Medulla oblongata (tissue), 1 donor: ENCODE measurements at regions not wholly inside any gene's neighbourhood (a gene's known extent, or its start where the extent isn't known, plus 50 kb on each side); places are given as distances from the start of the nearest gene placed in this dataset.

Experiments used
- DNase-seq: peaks from one replicate; pipeline ENCODE4 v3.0.0-alpha.2; 2015; ENCODE audit errors: extremely low spot score

DNA sequence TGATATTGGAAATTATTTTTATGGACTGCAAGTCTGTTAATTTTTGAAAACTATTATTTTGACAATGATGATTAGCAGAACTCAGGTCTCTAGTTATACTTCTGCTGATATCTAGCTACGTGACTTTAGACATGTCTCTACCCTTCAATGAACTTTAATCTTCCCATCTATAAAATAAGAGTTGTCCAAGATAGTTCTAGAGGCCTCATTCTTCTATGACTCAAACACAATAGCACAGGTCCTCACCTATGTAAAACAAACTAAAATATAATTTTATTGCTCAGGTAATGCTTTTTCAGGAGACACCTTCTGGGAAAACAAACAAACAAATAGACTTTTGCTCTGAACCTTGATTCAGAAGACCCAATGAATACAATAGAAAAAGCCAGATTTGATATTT lies 544.4 kb upstream of the SETBP1 start:
- no peak for DNase-seq

GRCh38 chr18:44143072-44143471 lies 537.6 kb upstream of the SETBP1 start:
- no peak for DNase-seq

DNA sequence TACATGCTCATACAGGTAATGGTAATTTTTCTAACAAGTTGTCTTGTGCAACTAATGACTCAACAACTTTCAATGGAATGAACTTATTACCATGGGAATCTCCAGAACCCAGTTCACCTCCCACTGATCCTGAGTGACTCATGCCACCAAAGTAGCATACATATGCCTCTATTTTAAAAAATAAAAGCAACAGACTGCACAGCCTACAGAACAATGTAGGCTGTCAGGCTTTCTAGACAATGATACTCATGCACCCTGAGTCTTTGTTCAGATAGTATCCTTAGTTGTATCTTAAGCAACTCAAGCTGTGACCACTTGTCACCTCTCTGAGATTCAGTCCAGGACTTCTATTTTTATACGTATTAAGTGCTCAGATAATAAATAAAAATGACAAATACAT lies 531.0 kb upstream of the SETBP1 start:
- DNase-seq, result no peak

DNA sequence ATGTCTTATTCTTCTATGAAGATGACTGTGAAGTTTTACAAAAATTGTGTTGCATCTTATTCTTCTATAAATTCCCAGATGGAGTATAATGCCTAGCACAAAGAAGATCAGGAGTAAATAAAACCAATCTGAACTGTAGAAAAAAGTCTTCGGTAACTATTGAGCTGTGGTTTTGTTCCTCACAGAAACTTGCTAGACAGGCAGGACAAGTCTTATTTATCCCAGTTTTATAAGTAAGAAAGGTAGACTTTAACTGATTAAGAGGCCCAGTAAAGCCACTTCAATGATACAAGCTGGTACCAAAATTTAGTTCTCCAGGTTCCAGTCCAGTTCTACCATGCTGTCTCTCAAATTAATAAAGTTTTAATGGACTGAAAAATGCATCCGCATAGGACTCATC lies 526.7 kb upstream of the SETBP1 start:
- no peak for DNase-seq

DNA sequence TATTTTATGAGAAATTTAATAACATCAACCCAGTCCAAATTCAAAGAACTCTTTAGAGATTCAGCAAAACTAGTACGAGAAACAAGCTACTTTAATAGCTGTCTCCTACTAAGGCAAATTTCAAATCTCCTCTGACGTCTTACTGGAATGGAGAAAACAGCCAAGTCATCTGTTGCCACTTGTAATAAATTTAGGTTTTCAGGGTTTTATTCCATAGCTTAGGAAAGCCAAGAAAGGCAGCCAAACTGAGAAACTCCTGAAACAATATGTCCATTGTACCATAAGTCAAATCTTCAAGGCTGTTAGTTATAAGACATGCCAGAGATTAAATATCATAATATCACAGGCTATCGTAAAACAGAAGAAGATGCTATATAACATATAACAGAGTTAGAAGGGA lies 524.6 kb upstream of the SETBP1 start:
- no peak for DNase-seq

DNA sequence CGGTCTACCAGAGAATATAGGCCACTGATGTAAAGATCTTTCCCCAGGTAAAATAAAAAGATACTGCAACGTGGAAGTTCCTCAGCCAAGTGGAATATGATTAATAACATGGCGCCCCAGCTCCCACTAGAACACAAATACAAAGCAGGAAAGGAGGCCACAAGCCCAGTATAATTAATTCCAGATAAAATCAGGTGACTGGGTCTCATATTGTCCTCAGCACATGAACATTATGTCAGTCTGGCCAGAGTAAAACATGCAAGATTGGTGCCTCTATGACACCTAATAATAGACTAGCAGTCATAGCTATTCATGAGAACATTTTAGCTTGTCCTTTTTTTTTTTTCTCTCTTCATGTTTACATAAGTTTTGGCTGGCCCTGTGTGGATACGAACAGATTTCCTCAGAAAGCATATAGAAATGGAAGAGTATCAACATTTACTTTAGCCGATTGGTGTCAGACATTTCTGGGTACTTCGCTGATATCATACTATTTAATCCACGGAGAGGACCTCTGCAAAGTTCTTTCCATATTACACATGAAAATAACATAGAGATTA lies 523.8 kb upstream of the SETBP1 start:
- DNase-seq, result no peak

- DNase-seq, result no peak
Observed at GRCh38 chr18:44170208-44170880, 510.3 kb upstream of the SETBP1 start.

DNA sequence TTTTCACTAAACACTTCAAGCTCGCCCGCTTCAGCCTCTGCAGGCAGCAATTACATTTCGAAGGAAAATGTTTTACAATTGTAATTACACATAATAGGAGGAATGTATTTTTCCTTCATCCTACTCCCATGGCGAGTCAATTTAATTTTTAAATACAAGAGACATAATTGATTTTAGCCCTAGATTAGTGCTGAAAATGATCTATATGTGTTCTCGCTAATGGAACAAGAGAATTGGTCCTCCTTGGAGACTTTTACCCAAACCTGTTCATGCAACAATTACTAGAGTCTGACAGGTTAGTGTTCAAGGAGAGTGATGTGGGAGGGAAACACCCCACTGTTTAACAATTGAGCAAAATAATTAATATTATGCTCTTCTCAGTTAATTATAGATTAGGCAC lies 509.4 kb upstream of the SETBP1 start:
- DNase-seq, result no peak

- no peak for DNase-seq
Observed at GRCh38 chr18:44175891-44176290, 504.8 kb upstream of the SETBP1 start.

DNA sequence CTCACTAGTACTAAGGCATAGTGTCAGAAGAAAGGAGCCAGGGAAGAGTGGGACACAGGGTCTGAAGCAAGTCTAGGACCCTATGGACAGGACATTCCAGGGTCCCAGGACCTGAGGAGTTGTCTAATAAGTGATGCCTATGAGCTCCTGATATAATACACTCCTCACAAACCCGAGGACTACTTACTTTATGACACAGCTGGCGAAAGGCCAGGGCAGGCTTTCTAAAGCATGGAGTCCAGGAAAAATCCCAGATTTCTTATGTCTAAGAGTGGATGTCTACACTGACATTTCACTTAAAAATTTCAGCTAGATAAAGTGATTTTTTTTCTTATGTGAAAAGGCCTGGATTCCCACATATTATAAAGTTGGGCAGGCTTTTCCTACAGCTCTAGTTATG lies 502.2 kb upstream of the SETBP1 start:
- no peak for DNase-seq

GRCh38 chr18:44179693-44180092 lies 501.0 kb upstream of the SETBP1 start:
- DNase-seq, result no peak

DNA sequence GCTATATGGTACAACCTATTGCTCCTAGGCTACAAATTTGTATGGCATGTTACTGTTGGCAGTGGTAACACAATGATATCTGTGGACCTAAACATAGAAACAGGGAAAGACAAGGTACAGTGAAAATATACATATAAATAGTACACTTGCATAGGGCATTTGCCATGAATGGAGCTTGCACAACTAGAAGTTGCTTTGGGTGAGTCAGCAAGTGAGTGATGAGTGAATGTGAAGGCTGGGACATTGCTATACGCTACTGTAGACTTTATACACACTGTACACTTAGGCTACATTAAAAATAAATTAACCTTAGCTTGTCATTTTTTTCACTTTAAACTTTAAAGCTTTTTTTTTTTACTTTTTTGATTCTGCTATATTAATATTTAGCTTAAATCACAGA lies 500.0 kb upstream of the SETBP1 start:
- DNase-seq, result no peak

DNA sequence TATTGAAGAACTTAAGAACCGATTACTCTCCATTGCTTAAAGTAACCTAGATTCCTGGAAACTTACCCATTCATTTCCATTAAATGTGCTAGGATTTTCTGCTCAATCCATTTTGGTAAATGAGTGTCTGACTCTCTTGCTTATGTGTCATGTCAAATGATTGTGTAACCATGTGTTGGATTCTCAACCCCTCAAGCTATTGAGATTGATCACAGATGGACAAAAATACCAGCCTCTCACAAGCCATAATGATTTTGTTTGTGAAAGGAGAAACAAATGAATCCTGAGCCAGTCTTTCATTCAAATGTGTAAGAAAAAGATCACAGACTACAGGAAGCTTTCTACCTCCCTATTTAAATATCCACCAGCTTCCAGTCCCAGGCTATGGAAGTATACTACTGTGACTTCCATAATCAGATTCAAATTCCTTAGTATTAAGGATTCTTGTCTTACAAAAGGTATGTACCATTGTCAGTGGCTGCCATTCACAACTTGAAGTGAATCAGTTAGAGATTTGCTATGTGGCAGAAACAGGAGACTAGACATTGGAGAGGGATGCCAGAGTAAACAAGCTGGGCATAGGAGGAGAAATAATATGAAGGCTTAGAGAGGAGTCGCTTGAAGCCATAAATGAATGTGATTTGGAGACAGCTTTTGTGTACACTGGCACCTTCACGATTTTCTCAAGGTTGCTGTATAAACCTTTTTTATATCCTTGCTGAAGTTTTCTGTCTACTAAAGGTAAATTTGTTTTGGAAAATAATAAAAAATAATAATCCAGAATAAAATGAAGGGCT lies 498.5 kb upstream of the SETBP1 start:
- DNase-seq, result no peak

- no peak for DNase-seq
Observed at GRCh38 chr18:44186001-44186400, 494.7 kb upstream of the SETBP1 start.

GRCh38 chr18:44187090-44187489 lies 493.6 kb upstream of the SETBP1 start:
- DNase-seq, result no peak

GRCh38 chr18:44195394-44196140 lies 485.1 kb upstream of the SETBP1 start:
- DNase-seq, result no peak

- DNase-seq, result no peak
Observed at GRCh38 chr18:44197832-44198611, 482.7 kb upstream of the SETBP1 start.

GRCh38 chr18:44198612-44199284 lies 481.9 kb upstream of the SETBP1 start:
- DNase-seq, result no peak

- no peak for DNase-seq
Observed at GRCh38 chr18:44213293-44213692, 467.4 kb upstream of the SETBP1 start.

DNA sequence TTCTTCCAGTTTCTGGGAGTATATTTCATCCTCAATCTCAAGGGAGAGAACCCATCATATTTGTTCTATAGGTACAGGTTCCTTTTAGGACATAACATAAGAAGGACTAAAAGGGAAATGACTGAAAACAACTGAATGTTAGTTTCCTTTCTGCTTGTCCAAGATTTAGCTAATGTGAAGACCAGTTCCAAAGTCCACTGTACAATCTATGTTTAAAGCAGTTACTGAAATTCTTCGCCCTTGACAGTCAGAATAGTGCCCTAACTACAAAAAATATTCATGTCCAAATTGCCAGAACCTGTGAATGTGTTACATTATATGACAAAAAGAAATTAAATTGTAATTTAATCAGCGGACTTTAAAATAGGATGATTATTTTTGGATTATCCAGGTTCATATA lies 466.3 kb upstream of the SETBP1 start:
- no peak for DNase-seq

GRCh38 chr18:44216169-44216568 lies 464.5 kb upstream of the SETBP1 start:
- no peak for DNase-seq
